HG03442 (cell line): ENCODE measurements at regions not wholly inside any gene's neighbourhood (a gene's known extent, or its start where the extent isn't known, plus 50 kb on each side); places are given as distances from the start of the nearest gene placed in this dataset.
"Not testable (repeated sequence)": the region's sequence is repeated elsewhere in the genome, so short reads cannot be mapped to it uniquely, and the experiment has no call there.

ENCODE experiments used
- ATAC-seq: cut with Tn5 transposase; IDR thresholded peaks from one replicate; pipeline ENCODE4 v1.9.1; 2021; ENCODE audit warnings: mild to moderate bottlenecking, moderate library complexity; ENCODE audit not compliant: unreplicated experiment

DNA sequence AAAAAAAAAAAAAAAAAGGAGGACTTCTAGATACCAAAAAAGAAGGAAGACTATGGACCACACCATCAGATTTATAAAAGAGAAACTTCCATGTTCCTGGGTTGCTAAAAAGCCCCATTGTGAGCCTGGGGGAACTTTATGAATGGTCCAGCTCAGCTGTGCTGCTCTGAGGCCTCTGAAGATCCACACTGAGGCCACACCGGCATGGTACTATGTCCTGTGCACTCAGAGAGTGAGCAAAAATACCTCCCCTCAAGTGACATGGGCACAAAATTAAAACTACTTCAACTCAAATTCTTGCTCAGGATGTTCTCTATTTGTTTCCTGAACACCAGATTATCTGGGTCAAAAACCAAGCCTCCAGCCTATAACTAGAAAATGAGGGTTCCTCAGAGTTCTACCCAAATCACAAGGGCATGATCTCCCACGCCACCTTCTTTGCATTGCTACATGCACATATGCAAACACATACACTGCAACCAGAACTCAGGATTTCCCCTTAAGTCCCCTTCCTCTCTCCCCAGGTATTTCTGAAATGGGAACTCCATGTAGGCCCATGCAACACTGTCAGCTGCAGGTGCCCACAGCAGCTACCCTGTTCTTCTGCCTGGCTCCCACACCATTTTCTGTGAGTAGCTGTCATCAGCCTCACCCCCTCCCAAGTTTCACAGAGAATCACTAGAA is 94.4 kb downstream of the SH3GLB1 start:
- peak; percentile 63 for ATAC-seq

DNA sequence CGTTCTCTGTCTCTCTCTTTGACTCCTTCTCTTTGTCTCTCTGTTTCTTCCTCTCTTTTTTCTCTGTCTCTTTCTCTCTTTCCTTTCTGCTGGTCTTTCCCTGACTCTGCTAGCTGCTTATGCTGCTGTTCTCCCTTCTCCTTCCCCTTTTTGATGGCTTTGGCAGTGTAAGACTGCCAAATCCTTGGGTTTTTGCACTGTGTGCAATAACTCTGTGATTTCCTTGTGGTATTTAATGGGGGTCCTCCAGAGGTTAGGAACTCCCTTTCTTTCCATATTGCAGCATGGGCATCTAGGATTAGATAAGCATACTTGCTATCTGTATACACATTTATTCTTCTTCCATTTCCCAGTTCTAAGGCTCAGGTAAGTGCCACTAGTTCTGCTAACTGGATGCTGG is 99.3 kb downstream of the SH3GLB1 start:
- ATAC-seq = not testable (repeated sequence)

DNA sequence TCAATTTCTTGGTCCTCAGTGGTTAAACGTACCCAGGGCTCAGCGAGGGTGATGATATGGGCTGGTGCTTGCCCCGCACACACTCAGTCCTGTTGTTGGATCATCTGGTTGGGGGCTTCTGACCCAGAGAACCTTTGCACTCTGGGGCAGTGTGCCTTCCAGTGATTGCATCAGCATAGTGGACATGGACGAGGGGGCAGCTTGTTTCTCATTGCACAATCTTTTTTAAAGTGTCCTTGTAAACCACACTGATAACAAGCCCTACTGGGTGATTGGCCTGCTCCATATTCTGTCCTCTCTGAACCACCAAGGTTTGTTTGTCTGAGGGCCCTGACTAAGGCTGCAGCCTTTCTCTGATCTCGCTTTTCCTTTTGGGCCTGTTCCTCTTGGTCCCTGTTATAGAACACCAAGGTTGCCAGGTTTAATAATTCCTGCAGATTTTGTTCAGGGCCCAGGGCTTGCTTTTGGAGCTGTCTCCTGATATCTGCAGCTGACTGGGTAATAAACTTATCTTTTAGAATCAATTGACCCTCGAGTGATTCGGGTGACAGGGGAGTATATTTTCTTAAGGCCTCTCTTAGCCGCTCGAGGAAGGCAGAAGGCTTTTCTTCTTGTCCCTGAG is 101.6 kb downstream of the SH3GLB1 start:
- ATAC-seq = not testable (repeated sequence)

DNA sequence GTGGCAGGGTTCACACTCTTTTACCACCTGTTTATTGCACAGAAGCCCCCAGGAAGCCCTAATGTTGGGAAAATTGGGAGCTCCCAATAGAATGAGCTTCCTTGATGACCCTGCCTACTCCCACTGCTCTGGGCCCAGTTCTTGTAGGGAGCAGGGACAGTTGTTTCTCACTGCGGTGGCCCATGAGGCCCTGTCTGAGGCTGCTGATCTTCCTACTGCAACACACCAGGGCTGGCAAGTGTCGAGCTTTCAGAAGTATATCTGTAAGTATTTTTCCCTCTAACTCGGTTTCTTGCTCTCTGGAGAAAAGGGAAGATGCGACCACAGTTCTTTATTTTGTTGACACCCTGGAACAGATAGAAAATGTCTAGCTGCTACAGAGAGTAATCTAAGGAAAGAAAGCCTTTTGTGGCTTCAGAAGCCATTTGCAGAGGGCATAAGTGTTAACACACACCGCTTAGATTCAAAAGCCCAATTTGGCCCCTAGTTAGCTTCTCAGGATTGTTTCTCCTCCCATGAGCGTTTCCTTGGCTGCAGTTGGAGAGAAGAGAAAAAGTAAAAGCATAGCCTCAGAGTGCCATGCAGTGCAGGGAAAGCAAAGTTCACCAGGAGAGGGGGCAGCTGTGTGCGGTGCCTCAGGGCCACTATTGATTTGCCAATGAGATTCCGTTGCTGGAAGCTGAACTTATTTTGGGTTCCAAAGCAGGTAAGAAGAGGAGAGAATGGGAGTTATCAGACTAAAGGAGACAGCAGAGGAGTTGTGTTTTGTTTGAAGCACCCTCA is 102.6 kb downstream of the SELENOF start:
- ATAC-seq = no peak

DNA sequence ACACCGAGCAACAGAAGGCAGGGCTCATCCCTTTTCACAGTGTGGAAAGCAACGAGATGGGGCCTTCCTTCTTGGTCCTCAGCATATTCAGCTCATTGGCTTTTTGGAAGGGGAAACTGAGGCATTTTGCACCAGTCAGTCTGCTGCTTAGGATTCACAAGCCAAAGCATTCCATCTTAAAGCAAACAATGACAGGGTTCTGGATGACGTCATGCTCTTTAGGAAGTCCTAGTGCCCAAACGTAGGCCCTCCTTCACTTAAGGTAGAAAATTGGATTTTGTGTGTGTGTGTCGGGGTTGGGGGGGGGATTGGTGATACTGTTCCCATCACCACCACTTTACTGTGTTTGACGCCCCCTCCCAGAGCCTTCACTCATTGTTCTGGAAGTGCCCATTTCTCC is 101.6 kb downstream of the SELENOF start:
- ATAC-seq = no peak
